Activated T-cell treated with anti-CD3 and anti-CD28 coated beads, Interleukin-2, amount 50 U/mL, for 1 hour (primary cell): ENCODE measurements at regions not wholly inside any gene's neighbourhood (a gene's known extent, or its start where the extent isn't known, plus 50 kb on each side); places are given as distances from the start of the nearest gene placed in this dataset.
A peak's percentile ranks its signal among the peaks of the same experiment; 100 is the strongest.
"Not testable (repeated sequence)": the region's sequence is repeated elsewhere in the genome, so short reads cannot be mapped to it uniquely, and the experiment has no call there.

Experiments
- DNase-seq: peaks from one replicate; pipeline ENCODE4 v3.0.0-alpha.2; 2020

DNA sequence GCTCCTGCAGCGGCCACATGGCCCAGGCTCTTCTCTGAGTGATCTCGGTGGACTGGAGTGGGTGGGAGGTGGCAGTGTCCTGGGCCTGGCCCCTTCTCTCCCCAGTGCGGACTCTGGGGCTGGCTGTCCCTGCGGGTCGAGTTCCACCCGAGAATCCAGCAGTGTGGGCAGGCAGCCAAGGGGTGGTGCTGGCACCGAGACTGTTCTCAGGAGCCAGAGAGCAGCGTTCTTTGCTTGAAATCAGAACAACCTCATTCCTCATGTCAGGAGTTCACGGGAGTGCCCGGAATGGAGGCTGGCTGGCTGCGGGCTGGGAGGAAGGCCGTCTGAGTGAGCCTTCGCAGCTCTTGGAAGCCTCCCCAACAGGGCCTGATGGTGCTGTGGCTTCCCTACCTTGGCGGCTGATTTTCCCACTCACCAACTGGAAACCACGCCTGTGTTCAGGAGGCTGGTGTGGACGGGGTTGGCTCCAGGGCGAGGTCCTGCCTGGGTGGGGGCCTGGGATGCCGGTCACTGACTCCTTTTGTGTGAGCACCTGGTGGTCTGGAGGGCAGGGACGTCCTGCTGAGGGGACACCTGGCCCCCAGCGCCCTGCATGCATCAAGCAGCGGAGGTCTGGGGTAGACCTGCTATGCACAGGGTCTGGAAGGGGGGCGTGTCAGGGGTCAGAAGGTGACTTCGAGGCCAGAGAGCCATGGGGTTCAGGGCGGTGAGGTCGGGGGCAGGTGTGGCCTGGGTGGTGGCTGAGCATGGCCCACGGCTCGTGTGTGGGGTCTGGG, 137.6 kb downstream of the TMEM121 start:
- DNase-seq, result not testable (repeated sequence)

GRCh38 chr14:105664691-105665090, 138.3 kb downstream of the TMEM121 start:
- no peak for DNase-seq

- DNase-seq, result no peak
Measured at GRCh38 chr14:105665247-105665950, 139.0 kb downstream of the TMEM121 start.

GRCh38 chr14:105665951-105666277, 139.5 kb downstream of the TMEM121 start:
- no peak for DNase-seq

DNA sequence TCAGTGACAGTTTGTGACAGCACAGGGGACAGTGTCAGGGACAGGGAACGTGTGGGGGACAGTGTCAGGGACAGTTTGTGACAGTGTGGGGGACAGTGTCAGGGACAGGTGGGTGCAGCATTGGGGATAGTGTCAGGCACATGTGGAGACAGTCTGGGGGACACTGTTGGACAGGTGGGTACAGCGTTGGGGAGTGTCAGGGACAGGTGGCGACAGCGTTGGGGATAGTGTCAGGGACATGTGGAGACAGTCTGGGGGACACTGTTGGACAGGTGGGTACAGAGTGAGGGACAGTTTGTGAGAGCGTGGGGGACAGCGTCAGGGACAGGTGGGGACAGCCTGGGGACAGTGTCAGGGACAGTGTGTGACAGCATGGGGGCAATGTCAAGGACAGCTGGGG, 140.0 kb downstream of the TMEM121 start:
- DNase-seq, result no peak

- DNase-seq, result not testable (repeated sequence)
Measured at GRCh38 chr14:105666991-105667662, 140.7 kb downstream of the TMEM121 start.

- not testable (repeated sequence) for DNase-seq
Measured at GRCh38 chr14:105667663-105668020, 141.3 kb downstream of the TMEM121 start.

DNA sequence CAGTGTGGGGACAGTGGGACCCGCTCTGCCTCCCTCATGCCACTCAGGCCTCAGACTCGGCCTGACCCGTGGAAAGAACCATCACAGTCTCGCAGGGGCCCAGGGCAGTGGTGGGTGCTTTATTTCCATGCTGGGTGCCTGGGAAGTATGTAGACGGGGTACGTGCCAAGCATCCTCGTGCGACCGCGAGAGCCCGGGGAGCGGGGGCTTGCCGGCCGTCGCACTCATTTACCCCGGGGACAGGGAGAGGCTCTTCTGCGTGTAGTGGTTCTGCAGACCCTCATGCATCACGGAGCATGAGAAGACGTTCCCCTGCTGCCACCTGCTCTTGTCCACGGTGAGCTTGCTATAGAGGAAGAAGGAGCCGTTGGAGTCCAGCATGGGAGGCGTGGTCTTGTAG, 141.6 kb downstream of the TMEM121 start:
- DNase-seq, result not testable (repeated sequence)

DNA sequence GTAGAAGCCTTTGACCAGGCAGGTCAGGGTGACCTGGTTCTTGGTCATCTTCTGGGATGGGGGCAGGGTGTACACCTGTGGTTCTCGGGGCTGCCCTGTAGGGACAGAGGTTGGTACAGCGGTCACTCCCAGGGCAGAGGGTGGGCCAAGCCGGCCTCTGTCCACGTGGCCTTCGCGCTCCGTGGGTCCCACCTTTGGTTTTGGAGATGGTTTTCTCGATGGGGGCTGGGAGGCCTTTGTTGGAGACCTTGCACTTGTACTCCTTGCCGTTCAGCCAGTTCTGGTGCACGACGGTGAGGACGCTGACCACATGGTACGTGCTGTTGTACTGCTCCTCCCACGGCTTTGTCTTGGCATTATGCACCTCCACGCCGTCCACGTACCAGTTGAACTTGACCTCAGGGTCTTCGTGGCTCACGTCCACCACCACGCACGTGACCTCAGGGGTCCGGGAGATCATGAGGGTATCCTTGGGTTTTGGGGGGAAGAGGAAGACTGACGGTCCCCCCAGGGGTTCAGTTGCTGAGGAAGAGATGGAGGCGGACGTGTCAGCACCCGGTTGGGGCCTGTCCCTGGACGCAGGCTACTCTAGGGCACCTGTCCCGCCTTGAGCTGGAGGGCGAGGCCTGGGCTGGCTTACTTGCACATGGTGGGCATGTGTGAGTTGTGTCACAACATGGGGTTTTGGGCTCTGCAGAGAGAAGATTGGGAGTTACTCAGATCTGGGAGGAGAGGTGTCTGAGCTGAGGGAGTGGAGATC, 142.3 kb downstream of the TMEM121 start:
- not testable (repeated sequence) for DNase-seq

DNA sequence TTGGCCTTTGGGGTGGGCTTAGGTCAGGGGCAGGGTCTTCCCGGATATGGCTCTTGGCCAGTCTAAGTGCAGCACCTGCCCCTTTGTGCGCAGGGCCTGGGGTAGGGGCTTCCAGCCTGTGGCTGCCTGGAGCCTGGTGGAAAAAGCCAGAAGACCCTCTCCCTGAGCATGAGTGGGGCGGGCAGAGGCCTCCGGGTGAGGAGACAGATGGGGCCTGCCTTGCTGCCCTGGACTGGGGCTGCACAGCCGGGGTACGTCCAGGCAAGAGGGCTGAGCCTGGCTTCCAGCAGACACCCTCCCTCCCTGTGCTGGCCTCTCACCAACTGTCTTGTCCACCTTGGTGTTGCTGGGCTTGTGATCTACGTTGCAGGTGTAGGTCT, 142.8 kb downstream of the TMEM121 start:
- not testable (repeated sequence) for DNase-seq

- not testable (repeated sequence) for DNase-seq
Measured at GRCh38 chr14:105669646-105670045, 143.3 kb downstream of the TMEM121 start.

GRCh38 chr14:105672450-105673200, 146.2 kb downstream of the TMEM121 start:
- DNase-seq, result not testable (repeated sequence)

DNA sequence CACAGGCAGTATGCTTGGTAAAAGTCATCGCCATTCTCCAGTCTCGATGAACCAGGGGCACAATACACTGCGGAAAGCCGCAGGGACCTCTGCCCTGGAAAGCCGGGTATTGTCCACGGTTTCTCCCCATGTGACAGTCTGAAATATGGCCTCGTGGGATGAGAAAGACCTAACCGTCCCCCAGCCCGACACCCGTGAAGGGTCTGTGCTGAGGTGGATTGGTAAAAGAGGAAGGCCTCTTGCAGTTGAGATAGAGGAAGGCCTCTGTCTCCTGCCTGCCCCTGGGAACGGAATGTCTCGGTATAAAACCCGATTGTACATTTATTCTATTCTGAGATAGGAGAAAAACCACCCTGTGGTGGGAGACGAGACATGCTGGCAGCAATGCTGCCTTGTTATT, 149.1 kb downstream of the TMEM121 start:
- DNase-seq, result not testable (repeated sequence)

DNA sequence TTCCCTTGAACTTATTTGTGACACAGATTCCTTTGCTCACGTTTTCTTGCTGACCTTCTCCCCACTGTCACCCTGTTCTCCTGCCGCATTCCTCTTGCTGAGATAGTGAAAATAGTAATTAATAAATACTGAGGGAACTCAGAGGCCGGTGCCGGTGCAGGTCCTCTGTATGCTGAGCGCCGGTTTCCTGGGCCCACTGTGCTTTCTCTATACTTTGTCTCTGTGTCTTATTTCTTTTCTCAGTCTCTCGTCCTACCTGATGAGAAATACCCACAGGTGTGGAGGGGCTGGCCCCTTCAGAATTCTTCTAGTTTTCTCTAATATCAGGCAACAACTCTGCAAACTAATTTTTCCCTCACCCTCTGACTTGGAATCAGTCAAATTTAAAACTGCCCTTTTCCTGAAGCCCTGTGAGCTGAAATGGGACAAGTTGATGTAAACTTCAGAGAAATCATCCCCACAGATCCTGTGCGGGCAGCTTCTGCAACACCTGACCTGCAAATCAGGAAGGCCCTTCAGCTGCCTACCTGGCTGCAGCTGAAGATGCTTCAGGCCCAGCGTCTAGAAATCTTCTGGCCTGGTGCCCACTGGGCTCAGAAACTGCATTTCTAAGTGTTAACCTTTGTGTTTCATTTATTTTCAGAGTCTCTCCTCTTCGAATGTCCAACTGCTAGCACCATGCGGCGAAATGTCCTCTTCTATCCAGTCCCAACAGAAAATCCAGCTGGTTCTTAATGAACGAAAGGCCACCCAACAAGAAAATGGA, 149.7 kb downstream of the TMEM121 start:
- not testable (repeated sequence) for DNase-seq

DNA sequence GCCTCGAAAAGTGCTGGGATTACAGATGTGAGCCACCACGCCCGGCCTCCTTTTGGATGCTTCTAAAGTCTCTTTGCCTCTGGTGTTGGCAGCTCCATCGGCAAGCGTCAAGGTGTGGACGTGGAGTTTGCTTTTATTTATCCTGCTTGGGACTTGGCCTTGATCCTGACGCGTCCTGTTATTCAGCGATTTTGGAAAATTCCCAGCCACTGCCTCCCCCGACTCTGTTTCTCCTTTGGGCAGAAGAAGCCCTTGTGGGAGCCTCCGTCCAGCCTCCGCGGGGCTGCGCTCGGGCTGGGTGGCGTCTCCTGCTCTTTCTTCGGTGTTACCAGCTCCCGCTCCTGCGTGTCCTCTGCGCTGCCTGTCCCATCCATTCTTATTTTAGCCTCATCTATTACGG, 151.7 kb downstream of the TMEM121 start:
- not testable (repeated sequence) for DNase-seq

GRCh38 chr14:105678996-105679958, 152.9 kb downstream of the TMEM121 start:
- DNase-seq, result peak; percentile 35

DNA sequence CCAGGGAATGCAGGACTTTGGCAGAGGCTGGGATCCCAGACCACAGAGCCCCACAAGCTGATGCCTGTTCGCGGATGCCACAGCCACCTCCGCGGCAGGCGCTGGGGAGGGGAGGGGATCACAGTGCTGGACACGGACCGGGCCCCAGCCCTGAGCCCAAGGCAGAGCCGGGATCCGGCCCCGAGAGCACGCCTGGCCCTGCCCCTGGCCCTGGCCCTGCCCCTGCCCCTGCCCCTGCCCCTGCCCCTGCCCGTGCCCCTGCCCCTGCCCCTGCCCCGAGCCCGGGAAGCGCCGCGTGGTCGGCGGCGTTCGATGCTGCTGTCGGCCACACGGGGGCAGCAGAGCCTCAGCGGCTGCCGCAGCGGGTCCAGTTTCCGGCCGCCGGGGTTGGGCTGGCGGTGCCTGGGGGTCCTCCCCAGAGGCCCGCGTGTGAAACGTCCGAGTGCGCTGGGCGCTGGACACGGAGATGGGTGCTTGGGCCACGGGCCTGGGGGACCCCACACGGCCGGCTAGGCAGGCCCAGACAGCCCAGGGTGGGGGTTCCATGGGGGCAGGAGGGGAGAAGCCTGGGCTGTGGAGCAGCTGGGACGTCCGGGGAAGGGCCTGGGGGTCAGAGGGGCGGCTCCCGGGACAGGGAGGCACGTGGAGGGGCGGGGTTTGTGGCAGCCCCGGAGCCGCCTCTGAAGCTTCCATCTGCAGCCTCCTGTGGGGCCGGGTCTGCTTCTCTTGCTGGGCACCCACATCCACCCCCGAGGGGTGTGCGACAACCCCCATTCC, 153.8 kb downstream of the TMEM121 start:
- peak; percentile 53 for DNase-seq

- DNase-seq, result not testable (repeated sequence)
Measured at GRCh38 chr14:105680736-105681098, 154.3 kb downstream of the TMEM121 start.

DNA sequence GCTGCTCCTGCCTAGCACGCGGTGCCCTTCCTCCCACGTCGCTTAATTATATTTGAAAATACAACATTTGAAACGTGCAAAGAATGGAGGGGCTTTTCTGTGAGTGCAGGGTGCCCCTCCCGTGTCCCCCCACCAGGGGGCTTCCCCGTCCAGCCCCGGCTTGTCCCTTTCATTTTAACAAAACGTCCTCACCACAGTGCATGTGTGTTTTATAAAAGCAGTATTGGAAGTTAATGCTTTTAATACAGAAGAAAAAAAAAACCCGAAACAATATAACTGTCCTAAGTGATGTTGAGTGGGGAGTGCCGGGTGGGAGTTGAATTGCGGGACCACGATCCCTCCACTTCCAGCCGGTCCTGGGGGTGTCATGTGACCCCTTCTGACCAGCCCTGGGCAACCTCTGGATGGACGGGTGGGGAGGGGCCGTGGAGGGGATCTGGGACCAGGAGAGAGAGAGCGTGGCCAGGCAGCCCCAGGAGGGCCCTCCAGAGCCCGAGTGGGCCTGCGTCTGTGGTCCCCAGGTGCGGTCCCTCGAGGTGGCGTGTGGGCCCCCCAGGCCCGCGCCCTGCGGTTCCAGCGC, 155.3 kb downstream of the TMEM121 start:
- not testable (repeated sequence) for DNase-seq
